ENCODE measurements at regions not wholly inside any gene's neighbourhood (a gene's known extent, or its start where the extent isn't known, plus 50 kb on each side); places are given as distances from the start of the nearest gene placed in this dataset.

DNA sequence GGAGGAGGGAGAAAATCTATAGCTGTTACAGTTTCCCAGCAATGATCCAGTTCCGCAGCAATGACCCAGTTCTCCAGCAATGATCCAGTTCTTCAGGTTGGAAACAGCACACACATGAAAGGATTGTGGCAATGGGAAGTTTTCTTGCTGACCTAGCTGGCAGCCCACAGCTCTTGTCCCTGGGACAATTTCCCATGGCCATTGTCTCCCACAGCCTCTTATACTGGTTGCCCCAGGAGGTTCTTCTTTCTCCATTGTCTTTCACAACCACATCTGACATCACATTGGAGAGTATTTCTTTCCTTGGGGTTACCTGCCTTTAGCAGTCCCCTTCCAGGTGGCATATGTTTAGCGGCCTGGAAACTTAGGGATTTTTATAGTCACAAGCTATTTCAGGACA, 209.8 kb upstream of the PLEKHG7 start:
- TF ChIP-seq, protein P1, sequence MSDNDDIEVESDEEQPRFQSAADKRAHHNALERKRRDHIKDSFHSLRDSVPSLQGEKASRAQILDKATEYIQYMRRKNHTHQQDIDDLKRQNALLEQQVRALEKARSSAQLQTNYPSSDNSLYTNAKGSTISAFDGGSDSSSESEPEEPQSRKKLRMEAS (IDR thresholded peaks at IDR 0.05) = no peak
- TF ChIP-seq, protein P2, sequence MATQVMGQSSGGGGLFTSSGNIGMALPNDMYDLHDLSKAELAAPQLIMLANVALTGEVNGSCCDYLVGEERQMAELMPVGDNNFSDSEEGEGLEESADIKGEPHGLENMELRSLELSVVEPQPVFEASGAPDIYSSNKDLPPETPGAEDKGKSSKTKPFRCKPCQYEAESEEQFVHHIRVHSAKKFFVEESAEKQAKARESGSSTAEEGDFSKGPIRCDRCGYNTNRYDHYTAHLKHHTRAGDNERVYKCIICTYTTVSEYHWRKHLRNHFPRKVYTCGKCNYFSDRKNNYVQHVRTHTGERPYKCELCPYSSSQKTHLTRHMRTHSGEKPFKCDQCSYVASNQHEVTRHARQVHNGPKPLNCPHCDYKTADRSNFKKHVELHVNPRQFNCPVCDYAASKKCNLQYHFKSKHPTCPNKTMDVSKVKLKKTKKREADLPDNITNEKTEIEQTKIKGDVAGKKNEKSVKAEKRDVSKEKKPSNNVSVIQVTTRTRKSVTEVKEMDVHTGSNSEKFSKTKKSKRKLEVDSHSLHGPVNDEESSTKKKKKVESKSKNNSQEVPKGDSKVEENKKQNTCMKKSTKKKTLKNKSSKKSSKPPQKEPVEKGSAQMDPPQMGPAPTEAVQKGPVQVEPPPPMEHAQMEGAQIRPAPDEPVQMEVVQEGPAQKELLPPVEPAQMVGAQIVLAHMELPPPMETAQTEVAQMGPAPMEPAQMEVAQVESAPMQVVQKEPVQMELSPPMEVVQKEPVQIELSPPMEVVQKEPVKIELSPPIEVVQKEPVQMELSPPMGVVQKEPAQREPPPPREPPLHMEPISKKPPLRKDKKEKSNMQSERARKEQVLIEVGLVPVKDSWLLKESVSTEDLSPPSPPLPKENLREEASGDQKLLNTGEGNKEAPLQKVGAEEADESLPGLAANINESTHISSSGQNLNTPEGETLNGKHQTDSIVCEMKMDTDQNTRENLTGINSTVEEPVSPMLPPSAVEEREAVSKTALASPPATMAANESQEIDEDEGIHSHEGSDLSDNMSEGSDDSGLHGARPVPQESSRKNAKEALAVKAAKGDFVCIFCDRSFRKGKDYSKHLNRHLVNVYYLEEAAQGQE (IDR thresholded peaks at IDR 0.05; ENCODE audit: low read depth) = no peak
- TF ChIP-seq POLR2A (IDR thresholded peaks at IDR 0.05; ENCODE audit: borderline replicate concordance, extremely low read depth, insufficient read depth, insufficient read length) = no peak
- TF ChIP-seq, protein P3, sequence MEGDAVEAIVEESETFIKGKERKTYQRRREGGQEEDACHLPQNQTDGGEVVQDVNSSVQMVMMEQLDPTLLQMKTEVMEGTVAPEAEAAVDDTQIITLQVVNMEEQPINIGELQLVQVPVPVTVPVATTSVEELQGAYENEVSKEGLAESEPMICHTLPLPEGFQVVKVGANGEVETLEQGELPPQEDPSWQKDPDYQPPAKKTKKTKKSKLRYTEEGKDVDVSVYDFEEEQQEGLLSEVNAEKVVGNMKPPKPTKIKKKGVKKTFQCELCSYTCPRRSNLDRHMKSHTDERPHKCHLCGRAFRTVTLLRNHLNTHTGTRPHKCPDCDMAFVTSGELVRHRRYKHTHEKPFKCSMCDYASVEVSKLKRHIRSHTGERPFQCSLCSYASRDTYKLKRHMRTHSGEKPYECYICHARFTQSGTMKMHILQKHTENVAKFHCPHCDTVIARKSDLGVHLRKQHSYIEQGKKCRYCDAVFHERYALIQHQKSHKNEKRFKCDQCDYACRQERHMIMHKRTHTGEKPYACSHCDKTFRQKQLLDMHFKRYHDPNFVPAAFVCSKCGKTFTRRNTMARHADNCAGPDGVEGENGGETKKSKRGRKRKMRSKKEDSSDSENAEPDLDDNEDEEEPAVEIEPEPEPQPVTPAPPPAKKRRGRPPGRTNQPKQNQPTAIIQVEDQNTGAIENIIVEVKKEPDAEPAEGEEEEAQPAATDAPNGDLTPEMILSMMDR (IDR thresholded peaks at IDR 0.05 in 2 of 3, conservative IDR thresholded peaks at IDR 0.05 in 1 of 3; ENCODE audit: borderline replicate concordance in 1 of 3, insufficient read depth in 1 of 3, low read depth in 2 of 3, low read length in 2 of 3) = no peak
- TF ChIP-seq POLR2AphosphoS5 (IDR thresholded peaks at IDR 0.05; ENCODE audit: low read depth, low read length) = no peak
- TF ChIP-seq FOSL1 (IDR thresholded peaks at IDR 0.05; ENCODE audit: low read depth) = no peak
- TF ChIP-seq EGR1 (IDR thresholded peaks at IDR 0.05; ENCODE audit: low read depth) = no peak

Data from HCT116 (cell line).